Stimulated activated CD4-positive, alpha-beta T cell treated with anti-CD3 and anti-CD28 coated beads, Interleukin-4, amount 100 ng/mL, for 4 hours (primary cell): ENCODE measurements at regions not wholly inside any gene's neighbourhood (a gene's known extent, or its start where the extent isn't known, plus 50 kb on each side); places are given as distances from the start of the nearest gene placed in this dataset.

Experiments
- DNase-seq, 2 experiments: peaks; one replicate each; pipeline ENCODE4 v3.0.0-alpha.2; 2020

- DNase-seq: no peak
These were observed 147.3 kb upstream of the KCNK2 start for GRCh38 chr1:214935258-214935657.

GRCh38 chr1:214939180-214939579, 143.4 kb upstream of the KCNK2 start:
- no peak for DNase-seq

- DNase-seq: no peak
These were observed 141.5 kb upstream of the KCNK2 start for GRCh38 chr1:214941061-214941460.

- DNase-seq: no peak
These were observed 139.5 kb upstream of the KCNK2 start for GRCh38 chr1:214943054-214943453.

- DNase-seq: no peak
These were observed 135.9 kb upstream of the KCNK2 start for GRCh38 chr1:214946615-214947014.

- no peak for DNase-seq
These were observed 129.9 kb upstream of the KCNK2 start for GRCh38 chr1:214952648-214953047.

- DNase-seq: no peak
These were observed 128.5 kb upstream of the KCNK2 start for GRCh38 chr1:214953901-214954616.

GRCh38 chr1:214954617-214954949, 128.0 kb upstream of the KCNK2 start:
- no peak for DNase-seq

- DNase-seq: no peak
These were observed 125.0 kb upstream of the KCNK2 start for GRCh38 chr1:214957330-214958137.

GRCh38 chr1:214958486-214958885, 124.1 kb upstream of the KCNK2 start:
- DNase-seq: no peak

- DNase-seq: no peak
These were observed 116.2 kb upstream of the KCNK2 start for GRCh38 chr1:214966346-214966745.

GRCh38 chr1:214967865-214968575, 114.5 kb upstream of the KCNK2 start:
- no peak for DNase-seq

- no peak for DNase-seq
These were observed 112.5 kb upstream of the KCNK2 start for GRCh38 chr1:214970016-214970415.

- no peak for DNase-seq
These were observed 111.5 kb upstream of the KCNK2 start for GRCh38 chr1:214971071-214971470.

- DNase-seq: no peak
These were observed 108.5 kb upstream of the KCNK2 start for GRCh38 chr1:214974002-214974401.

GRCh38 chr1:214976665-214977064, 105.9 kb upstream of the KCNK2 start:
- no peak for DNase-seq

- DNase-seq: no peak
These were observed 105.4 kb upstream of the KCNK2 start for GRCh38 chr1:214977110-214977509.

GRCh38 chr1:214977700-214978374, 104.7 kb upstream of the KCNK2 start:
- DNase-seq: no peak

- no peak for DNase-seq
These were observed 103.3 kb upstream of the KCNK2 start for GRCh38 chr1:214979191-214979590.

GRCh38 chr1:214980921-214981320, 101.6 kb upstream of the KCNK2 start:
- DNase-seq: no peak

- DNase-seq: no peak
These were observed 99.2 kb upstream of the KCNK2 start for GRCh38 chr1:214983126-214983869.

GRCh38 chr1:214989341-214989740, 93.2 kb upstream of the KCNK2 start:
- no peak for DNase-seq

- DNase-seq: no peak
These were observed 91.9 kb upstream of the KCNK2 start for GRCh38 chr1:214990619-214991018.
